Esophagus squamous epithelium (tissue), 5 donors: ENCODE measurements at regions not wholly inside any gene's neighbourhood (a gene's known extent, or its start where the extent isn't known, plus 50 kb on each side); places are given as distances from the start of the nearest gene placed in this dataset.
A peak's percentile ranks its signal among the peaks of the same experiment; 100 is the strongest.

ENCODE experiments used
- DNase-seq: peaks from one replicate; lab custom pipeline; 2025; lab: John Stamatoyannopoulos, UW
- H3K27ac ChIP-seq, 4 donors: fragments of 200-600 bp; sonication (generic); one replicate each; pipeline ENCODE4 v1.5.1; 2016 to 2019; ENCODE audit warnings: mild to moderate bottlenecking in 1 of 4
- H3K27me3 ChIP-seq, 4 donors: fragments of 200-600 bp; sonication (generic); 1 replicate in 3 of 4; 2 replicates in 1 of 4; pipeline versions ENCODE4 v1.5.1 to v1.6.0; 2017 to 2021; ENCODE audit warnings: antibody characterized with exemption in 1 of 4
- H3K36me3 ChIP-seq, 3 donors: fragments of 200-600 bp; sonication (generic); one replicate each; pipeline ENCODE4 v1.5.1; 2016 to 2019
- H3K4me1 ChIP-seq, 3 donors: fragments of 200-600 bp; sonication (generic); one replicate each; pipeline ENCODE4 v1.5.1; 2017 to 2019
- H3K4me3 ChIP-seq, 4 donors: fragments of 200-600 bp; sonication (generic); 1 replicate in 3 of 4; 2 replicates in 1 of 4; pipeline ENCODE4 v1.5.1; 2016 to 2019; ENCODE audit warnings: mild to moderate bottlenecking in 2 of 4, moderate library complexity in 1 of 4
- H3K9me3 ChIP-seq, 3 donors: fragments of 200-600 bp; sonication (generic); one replicate each; pipeline ENCODE4 v1.5.1; 2016 to 2019
- POLR2A ChIP-seq, 4 donors: fragments of 450-650 bp; IDR thresholded peaks; one replicate each; pipeline ENCODE4 v1.6.1; 2017; ENCODE audit warnings: antibody characterized with exemption in 4 of 4, mild to moderate bottlenecking in 4 of 4, moderate library complexity in 3 of 4
- WGBS, 2 donors: methylation state at CpG; one replicate each; pipeline ENCODE4 v1.1.5; 2018; 5-methylcytosine and 5-hydroxymethylcytosine counted together
- intact Hi-C: fragments of 100-400 bp; cut with DNase I; formaldehyde crosslinking; loops from one replicate; pipeline ENCODE4 v1.15.0; 2022
- TF ChIP-seq, protein P1 (sequence below), 6 experiments: fragments of 450-650 bp in 4 of 6; fragments of 200-600 bp in 2 of 6; sonication (generic) in 2 of 6; IDR thresholded peaks; one replicate each; pipeline ENCODE4 v1.5.1; 2016 to 2019; ENCODE audit warnings: antibody characterized with exemption in 6 of 6, mild to moderate bottlenecking in 4 of 6, moderate library complexity in 4 of 6
- donor health status: DM: yes; HTN: yes; CAD: no.

DNA sequence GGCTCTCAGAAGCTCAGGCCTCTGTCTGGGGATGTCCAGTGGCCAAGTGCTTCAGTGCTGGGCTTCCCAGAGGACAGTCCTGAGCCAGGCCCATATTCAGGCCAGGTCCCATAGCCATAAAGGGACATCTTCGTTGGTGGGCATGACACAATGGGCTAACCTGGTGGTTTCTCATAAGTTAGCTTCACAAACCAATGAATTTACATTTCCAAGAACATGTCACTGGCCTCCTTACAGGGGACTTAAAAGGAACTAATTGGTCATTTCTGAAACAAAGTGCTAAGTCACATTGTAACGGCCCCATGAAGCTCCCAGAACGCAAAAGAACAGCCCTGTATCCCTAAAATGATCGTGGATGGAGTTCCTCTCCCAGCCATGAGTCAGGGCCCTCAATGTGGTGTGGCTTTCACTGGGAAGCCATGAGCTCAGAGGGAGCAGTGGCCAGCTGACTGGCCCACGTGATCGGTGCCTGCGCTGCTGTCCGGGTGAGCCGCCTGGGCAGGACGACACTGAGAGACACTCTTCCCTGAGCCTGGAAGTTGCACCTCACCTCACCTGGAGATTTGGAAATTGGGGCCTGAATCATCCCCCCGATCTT lies 163.7 kb upstream of the APCDD1 start:
- Histone ChIP-seq H3K36me3 (no peaks in the 10 kb centered on the region), H3K27ac (peak overlapping the region in 2 of 4 donors; percentile 63 to 65), H3K27me3 (no peaks in the 10 kb centered on the region), H3K9me3 (peaks cover 0 to 6% (median 0%) of the 10 kb centered on the region in 3 donors), H3K4me3 (no peak overlapping the region), H3K4me1 (peaks cover 0 to 33% (median 0%) of the 10 kb centered on the region in 3 donors)
- intact Hi-C loops: no loop called here
- TF ChIP-seq, protein P1, sequence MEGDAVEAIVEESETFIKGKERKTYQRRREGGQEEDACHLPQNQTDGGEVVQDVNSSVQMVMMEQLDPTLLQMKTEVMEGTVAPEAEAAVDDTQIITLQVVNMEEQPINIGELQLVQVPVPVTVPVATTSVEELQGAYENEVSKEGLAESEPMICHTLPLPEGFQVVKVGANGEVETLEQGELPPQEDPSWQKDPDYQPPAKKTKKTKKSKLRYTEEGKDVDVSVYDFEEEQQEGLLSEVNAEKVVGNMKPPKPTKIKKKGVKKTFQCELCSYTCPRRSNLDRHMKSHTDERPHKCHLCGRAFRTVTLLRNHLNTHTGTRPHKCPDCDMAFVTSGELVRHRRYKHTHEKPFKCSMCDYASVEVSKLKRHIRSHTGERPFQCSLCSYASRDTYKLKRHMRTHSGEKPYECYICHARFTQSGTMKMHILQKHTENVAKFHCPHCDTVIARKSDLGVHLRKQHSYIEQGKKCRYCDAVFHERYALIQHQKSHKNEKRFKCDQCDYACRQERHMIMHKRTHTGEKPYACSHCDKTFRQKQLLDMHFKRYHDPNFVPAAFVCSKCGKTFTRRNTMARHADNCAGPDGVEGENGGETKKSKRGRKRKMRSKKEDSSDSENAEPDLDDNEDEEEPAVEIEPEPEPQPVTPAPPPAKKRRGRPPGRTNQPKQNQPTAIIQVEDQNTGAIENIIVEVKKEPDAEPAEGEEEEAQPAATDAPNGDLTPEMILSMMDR (IDR thresholded peaks at IDR 0.05): no peak
- TF ChIP-seq POLR2A (IDR thresholded peaks at IDR 0.05): no peak
- 86 to 97% methylated on average over 6 to 8 of the region's 11 CpGs for WGBS, 2 donors
- DNase-seq: no peak

DNA sequence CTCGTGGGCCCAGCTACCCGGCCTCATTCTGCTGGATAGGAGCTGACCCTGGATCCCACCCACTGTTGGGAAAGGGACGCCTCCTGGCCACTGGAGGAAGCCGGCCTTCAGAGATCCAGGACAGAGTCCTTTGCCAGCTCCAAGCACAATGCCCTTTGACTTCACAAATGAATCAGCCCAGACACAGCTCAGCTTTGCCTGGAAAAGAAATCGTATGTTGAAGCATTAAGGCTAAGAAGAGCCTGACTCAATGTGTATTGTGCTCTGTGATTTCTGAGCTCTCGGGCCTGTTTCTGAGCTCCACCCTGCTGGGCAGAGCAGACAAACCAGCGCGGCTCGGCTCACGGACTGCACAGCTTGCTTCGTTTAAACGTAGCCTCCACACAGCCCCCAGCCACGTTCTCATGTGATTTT lies 162.9 kb upstream of the APCDD1 start:
- Histone ChIP-seq H3K4me3 (no peak overlapping the region), H3K4me1 (peaks cover 0 to 24% (median 0%) of the 10 kb centered on the region in 3 donors), H3K27ac (peak overlapping the region in 3 of 4 donors; percentile 27 to 65 (median 65)), H3K27me3 (no peaks in the 10 kb centered on the region), H3K36me3 (no peaks in the 10 kb centered on the region), H3K9me3 (peaks cover 0 to 6% (median 0%) of the 10 kb centered on the region in 3 donors)
- intact Hi-C loops: no loop called here
- TF ChIP-seq, protein P1 (IDR thresholded peaks at IDR 0.05): no peak
- no peak for TF ChIP-seq POLR2A (IDR thresholded peaks at IDR 0.05)
- DNase-seq: no peak
- WGBS, 2 donors: 63 to 85% methylated on average over 10 to 13 of the region's 13 CpGs

DNA sequence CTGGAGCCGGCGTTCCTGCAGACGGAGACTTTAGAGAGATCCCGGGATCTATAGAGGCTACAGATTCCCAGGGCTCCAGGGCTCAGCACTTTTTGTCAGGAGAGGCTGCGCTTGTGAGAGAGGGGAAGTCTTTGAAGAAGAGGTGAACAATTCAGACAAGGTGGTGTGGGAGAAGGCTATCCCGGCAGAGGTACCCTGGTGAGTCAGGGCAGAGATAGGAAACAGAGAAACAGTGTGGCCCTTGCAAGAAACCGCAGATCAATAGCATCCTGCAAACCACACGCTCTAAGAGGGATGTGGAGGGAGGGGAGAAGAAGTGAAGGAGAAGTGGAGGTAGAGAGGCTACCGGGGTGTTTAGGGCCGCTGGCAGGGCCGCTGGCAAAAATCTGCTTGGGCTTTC lies 160.5 kb upstream of the APCDD1 start:
- WGBS, 2 donors: 92% methylated on average over 10 to 11 of the region's 11 CpGs
- intact Hi-C loops: no loop called here
- TF ChIP-seq, protein P1 (IDR thresholded peaks at IDR 0.05): no peak
- TF ChIP-seq POLR2A (IDR thresholded peaks at IDR 0.05): no peak

DNA sequence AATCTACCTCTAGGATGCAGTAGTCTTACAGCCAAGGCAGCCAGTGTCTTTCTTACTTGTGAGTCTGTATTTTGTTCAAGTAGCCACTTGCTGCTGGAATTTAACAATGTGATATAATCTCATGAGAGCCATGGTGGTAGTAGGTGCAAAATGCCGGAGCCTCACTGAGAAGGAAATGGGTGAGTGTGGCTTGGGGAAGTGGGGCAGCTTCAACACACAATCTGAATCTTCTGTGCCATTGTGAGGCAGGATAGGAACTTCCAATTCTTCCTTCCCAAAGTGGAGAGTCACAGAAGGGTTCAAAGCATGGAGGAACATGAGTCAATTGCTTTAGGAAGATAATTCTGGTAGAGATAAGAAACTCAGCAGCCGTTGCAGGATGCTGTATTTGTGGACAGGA lies 158.7 kb upstream of the APCDD1 start:
- no peak for DNase-seq
- intact Hi-C loops: no loop called here
- 72 to 80% methylated on average over 2 of the region's 2 CpGs for WGBS, 2 donors
- Histone ChIP-seq H3K9me3 (no peaks in the 10 kb centered on the region), H3K27ac (no peak overlapping the region), H3K4me3 (no peak overlapping the region), H3K27me3 (no peaks in the 10 kb centered on the region), H3K36me3 (no peaks in the 10 kb centered on the region), H3K4me1 (peaks cover 0 to 15% (median 2%) of the 10 kb centered on the region in 3 donors)
- TF ChIP-seq, protein P1 (IDR thresholded peaks at IDR 0.05): no peak
- TF ChIP-seq POLR2A (IDR thresholded peaks at IDR 0.05): no peak

More for the DNA sequence above, 160.5 kb upstream of the APCDD1 start:
- H3K36me3 ChIP-seq: no peaks in the 10 kb centered on the region
- H3K9me3 ChIP-seq: peaks cover 0 to 3% (median 0%) of the 10 kb centered on the region in 3 donors
- H3K4me1 ChIP-seq: peaks cover 0 to 15% (median 2%) of the 10 kb centered on the region in 3 donors
- no peak overlapping the region for H3K27ac ChIP-seq
- no peak overlapping the region for H3K4me3 ChIP-seq
- no peak for DNase-seq
- H3K27me3 ChIP-seq: no peaks in the 10 kb centered on the region

DNA sequence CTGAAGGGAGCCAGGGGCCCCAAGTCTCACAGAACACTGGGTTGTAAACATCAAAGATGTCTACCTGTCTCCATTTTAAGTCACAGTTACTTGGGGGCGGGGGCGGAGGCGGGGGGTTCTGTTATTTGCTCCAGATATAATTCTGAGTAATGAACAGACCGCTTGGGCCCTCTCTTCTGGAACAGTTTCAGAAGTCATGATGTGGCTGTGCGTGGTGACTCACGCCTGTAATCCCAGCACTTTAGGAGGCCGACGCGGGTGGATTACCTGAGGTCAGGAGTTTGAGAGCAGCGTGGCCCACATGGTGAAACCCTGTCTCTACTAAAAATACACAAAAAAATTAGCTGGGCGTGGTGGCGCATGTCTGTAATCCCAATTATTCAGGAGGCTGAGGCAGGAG lies 157.9 kb upstream of the APCDD1 start:
- H3K4me1 ChIP-seq: peaks cover 0 to 13% (median 2%) of the 10 kb centered on the region in 3 donors
- DNase-seq: no peak
- no peaks in the 10 kb centered on the region for H3K9me3 ChIP-seq
- WGBS, 2 donors: 42 to 72% methylated on average over 7 to 10 of the region's 12 CpGs
- TF ChIP-seq, protein P1 (IDR thresholded peaks at IDR 0.05): no peak
- no peak for TF ChIP-seq POLR2A (IDR thresholded peaks at IDR 0.05)
- H3K36me3 ChIP-seq: no peaks in the 10 kb centered on the region
- intact Hi-C loops: no loop called here
- H3K27ac ChIP-seq: no peak overlapping the region
- H3K4me3 ChIP-seq: no peak overlapping the region
- no peaks in the 10 kb centered on the region for H3K27me3 ChIP-seq
